OCI-LY3 (cell line): ENCODE measurements at regions not wholly inside any gene's neighbourhood (a gene's known extent, or its start where the extent isn't known, plus 50 kb on each side); places are given as distances from the start of the nearest gene placed in this dataset.

Experiments used
- CTCF ChIP-seq: fragments of 200-600, 300-600 bp; sonication (generic); IDR thresholded peaks from 2 replicates; pipeline ENCODE4 v1.5.1; 2014; ENCODE audit warnings: antibody characterized with exemption, low read length, low read depth
- EZH2phosphoT487 ChIP-seq: fragments of 200-600 bp; shearing (Covaris generic); IDR thresholded peaks from 2 replicates; pipeline ENCODE4 v1.6.1; 2018; ENCODE audit warnings: antibody characterized with exemption, mixed run types, low read depth

GRCh38 chr15:70194266-70194665 lies 96.5 kb upstream of the TLE3 start:
- no peak for TF ChIP-seq CTCF
- TF ChIP-seq EZH2phosphoT487: no peak
